ENCODE measurements at regions not wholly inside any gene's neighbourhood (a gene's known extent, or its start where the extent isn't known, plus 50 kb on each side); places are given as distances from the start of the nearest gene placed in this dataset.
"Not testable (repeated sequence)": the region's sequence is repeated elsewhere in the genome, so short reads cannot be mapped to it uniquely, and the experiment has no call there.

DNA sequence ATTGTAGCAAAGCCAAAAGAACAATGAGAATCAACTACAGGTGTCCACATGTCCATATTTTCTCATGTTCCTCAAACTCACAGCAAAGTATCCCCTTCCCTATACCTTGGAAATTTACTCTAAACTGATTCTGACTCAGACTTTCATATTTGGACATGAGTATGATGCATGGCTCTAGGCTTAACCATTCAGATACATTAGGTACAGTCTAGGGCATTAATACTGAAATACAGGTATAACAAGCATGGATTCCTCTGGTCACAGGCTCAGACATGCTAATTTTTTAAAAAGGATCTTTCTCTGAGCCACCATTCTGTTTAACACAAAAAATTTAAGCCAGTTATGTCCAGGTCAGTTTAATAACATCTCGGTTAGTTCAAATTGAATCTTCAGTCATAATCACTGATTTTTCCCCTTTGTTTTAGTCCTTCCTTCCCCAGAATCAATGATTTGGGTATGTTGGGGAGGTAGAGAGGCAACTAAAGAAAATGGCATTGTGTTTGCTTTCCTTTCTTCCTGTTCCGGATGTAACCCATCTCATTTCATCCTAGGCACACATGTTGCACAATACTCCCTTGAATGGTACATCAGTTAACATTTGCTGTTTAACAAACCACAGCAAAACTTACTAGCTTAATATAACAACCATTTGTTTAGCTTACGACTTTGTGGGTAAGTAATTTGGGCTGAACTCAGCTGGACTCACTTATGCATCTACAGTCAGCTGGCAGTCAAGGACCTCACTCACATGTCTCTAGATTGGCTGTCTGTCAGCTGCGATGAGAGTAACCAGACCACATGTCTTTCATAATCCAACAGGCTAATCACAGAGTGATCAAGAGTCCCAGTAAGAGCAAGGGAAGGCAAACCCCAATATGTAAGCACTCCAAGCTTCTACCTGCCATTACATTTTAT is 75.3 kb upstream of the GRIA3 start:
- DNase-seq (ENCODE audit: low read depth in 2 of 2) = no peak
- TF ChIP-seq, protein P1, sequence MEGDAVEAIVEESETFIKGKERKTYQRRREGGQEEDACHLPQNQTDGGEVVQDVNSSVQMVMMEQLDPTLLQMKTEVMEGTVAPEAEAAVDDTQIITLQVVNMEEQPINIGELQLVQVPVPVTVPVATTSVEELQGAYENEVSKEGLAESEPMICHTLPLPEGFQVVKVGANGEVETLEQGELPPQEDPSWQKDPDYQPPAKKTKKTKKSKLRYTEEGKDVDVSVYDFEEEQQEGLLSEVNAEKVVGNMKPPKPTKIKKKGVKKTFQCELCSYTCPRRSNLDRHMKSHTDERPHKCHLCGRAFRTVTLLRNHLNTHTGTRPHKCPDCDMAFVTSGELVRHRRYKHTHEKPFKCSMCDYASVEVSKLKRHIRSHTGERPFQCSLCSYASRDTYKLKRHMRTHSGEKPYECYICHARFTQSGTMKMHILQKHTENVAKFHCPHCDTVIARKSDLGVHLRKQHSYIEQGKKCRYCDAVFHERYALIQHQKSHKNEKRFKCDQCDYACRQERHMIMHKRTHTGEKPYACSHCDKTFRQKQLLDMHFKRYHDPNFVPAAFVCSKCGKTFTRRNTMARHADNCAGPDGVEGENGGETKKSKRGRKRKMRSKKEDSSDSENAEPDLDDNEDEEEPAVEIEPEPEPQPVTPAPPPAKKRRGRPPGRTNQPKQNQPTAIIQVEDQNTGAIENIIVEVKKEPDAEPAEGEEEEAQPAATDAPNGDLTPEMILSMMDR (IDR thresholded peaks at IDR 0.05; ENCODE audit: low read depth, low read length) = no peak

GRCh38 chrX:123121241-123121640 is 62.8 kb upstream of the GRIA3 start:
- DNase-seq (ENCODE audit: low read depth in 2 of 2) = peak in 1 of 2 donors; percentile 13
- TF ChIP-seq, protein P1 (IDR thresholded peaks at IDR 0.05; ENCODE audit: low read depth, low read length) = no peak

More for the DNA sequence above, 75.3 kb upstream of the GRIA3 start:
- H3K4me3 ChIP-seq (replicated peaks in 1 of 2; ENCODE audit: low read depth in 2 of 2, low read length in 2 of 2) = no peak overlapping the region

GRCh38 chrX:123129805-123130204 is 54.3 kb upstream of the GRIA3 start:
- not testable (repeated sequence) for H3K4me3 ChIP-seq (replicated peaks in 1 of 2; ENCODE audit: low read depth in 2 of 2, low read length in 2 of 2); DNase-seq (ENCODE audit: low read depth in 2 of 2)

More at GRCh38 chrX:123121241-123121640, 62.8 kb upstream of the GRIA3 start:
- H3K4me3 ChIP-seq (replicated peaks in 1 of 2; ENCODE audit: low read depth in 2 of 2, low read length in 2 of 2) = no peak overlapping the region
